ENCODE measurements at regions not wholly inside any gene's neighbourhood (a gene's known extent, or its start where the extent isn't known, plus 50 kb on each side); places are given as distances from the start of the nearest gene placed in this dataset.
"Not testable (repeated sequence)": the region's sequence is repeated elsewhere in the genome, so short reads cannot be mapped to it uniquely, and the experiment has no call there.

GRCh38 chr7:125274742-125275141 is 345.1 kb upstream of the POT1 start:
- not testable (repeated sequence) for TF ChIP-seq CTCF (IDR thresholded peaks at IDR 0.05; ENCODE audit: insufficient read depth, low read depth, low read length); EZH2 (IDR thresholded peaks at IDR 0.05; ENCODE audit: insufficient read depth, low read length)

Measured in astrocyte (in vitro differentiated cells and primary cell).